ENCODE measurements at regions not wholly inside any gene's neighbourhood (a gene's known extent, or its start where the extent isn't known, plus 50 kb on each side); places are given as distances from the start of the nearest gene placed in this dataset.

DNA sequence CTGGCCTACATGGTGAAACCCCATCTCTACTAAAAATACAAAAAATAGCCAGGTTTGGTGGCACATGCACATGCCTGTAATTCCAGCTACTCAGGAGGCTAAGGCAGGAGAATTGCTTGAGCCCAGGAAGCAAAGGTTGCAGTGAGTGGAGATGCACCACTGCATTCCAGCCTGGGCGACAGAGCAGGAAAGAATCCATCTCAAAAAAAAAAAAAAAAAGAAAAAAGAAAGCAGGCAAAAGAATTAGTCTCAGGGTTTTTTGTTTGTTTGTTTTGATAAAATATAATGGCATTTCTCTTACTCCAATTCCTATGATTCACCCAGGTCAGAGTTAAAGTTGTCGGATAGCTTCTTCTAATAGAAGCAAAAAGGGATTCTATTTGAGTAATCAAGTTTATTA, 67.0 kb upstream of the ATG10 start:
- H3K4me3 ChIP-seq (ENCODE audit: low read depth, low read length) = no peak overlapping the region
- DNase-seq (ENCODE audit: low read depth) = no peak
- TF ChIP-seq, protein P1, sequence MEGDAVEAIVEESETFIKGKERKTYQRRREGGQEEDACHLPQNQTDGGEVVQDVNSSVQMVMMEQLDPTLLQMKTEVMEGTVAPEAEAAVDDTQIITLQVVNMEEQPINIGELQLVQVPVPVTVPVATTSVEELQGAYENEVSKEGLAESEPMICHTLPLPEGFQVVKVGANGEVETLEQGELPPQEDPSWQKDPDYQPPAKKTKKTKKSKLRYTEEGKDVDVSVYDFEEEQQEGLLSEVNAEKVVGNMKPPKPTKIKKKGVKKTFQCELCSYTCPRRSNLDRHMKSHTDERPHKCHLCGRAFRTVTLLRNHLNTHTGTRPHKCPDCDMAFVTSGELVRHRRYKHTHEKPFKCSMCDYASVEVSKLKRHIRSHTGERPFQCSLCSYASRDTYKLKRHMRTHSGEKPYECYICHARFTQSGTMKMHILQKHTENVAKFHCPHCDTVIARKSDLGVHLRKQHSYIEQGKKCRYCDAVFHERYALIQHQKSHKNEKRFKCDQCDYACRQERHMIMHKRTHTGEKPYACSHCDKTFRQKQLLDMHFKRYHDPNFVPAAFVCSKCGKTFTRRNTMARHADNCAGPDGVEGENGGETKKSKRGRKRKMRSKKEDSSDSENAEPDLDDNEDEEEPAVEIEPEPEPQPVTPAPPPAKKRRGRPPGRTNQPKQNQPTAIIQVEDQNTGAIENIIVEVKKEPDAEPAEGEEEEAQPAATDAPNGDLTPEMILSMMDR (IDR thresholded peaks at IDR 0.05; ENCODE audit: low read depth, low read length, missing control alignments) = no peak

DNA sequence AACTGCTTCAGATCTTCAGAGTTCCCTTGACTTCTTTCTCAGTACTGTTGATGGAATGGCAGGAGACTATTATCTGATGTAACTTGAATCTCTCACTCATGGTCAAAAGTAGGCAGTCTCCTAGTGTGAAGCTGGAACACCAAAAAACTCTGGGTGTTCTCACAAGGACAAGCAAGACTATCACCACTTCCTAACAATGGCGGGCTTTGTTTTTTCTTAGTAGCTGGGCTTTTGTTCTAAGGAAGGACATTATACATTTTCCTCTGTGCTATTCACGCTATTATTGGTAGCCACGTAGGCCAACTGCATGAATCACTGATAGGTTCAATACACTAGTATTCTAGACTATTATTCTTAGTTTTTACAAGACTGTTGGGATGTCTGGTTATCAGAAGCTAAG, 67.7 kb upstream of the ATG10 start:
- no peak overlapping the region for H3K4me3 ChIP-seq (ENCODE audit: low read depth, low read length)
- TF ChIP-seq, protein P1 (IDR thresholded peaks at IDR 0.05; ENCODE audit: low read depth, low read length, missing control alignments) = no peak
- no peak for DNase-seq (ENCODE audit: low read depth)

DNA sequence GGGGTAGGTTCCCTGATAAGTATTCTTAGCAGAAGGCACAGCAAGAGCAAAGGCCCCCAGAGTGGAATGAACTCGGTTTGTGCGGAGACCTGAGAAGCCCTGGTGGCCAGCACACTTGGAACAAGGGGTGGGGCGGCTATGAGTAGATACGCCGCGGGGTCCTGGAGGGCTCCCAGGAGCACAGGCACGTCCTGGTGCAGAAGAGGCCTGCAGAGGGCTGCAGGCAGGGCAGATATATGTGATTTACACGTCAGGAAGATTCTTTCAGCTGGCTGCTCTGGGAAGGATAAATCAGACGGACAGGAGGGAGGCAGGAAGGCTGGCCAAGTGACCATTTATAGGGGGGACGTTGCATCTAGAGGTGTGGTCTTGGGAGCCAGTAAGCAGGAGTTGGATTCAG, 70.2 kb upstream of the ATG10 start:
- H3K4me3 ChIP-seq (ENCODE audit: low read depth, low read length) = no peak overlapping the region
- no peak for DNase-seq (ENCODE audit: low read depth)
- TF ChIP-seq, protein P1 (IDR thresholded peaks at IDR 0.05; ENCODE audit: low read depth, low read length, missing control alignments) = no peak

DNA sequence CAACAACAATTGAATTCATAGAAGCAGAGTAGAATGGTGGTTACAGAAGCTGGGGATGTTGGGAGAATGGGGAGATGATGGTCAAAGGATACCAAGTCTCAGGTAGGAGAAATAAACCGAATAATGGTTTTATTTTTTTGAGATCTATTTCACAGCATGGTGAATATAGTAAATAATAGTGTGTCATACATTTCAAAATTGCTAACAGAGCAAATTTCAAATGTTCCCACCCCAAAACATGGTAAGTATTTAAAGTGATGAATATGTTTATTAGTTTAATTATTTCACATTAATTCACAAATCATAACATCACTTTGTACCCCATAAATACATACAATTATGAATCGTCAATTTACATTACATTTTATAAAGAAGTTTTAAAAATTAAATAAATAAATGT, 72.7 kb upstream of the ATG10 start:
- TF ChIP-seq, protein P1 (IDR thresholded peaks at IDR 0.05; ENCODE audit: low read depth, low read length, missing control alignments) = no peak
- H3K4me3 ChIP-seq (ENCODE audit: low read depth, low read length) = no peak overlapping the region
- no peak for DNase-seq (ENCODE audit: low read depth)

DNA sequence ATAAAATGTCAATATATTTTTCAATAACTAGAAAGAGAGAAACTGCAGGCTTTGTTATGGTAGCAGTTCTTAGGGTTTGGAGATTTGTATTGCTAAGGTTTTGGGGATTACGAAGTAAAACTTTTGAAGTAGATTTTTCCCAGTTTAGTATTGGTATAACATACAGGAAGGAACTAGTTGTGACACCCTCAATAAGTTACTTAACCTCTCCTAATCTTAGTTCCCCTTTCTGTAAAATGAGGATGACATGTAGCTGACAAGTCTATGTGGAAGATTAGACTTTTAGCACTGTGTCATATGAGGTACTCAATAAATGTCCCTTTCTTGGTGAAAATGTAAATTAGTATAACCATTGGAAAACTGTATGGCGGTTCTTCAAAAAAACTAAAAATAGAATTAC, 73.4 kb upstream of the ATG10 start:
- no peak for DNase-seq (ENCODE audit: low read depth)
- TF ChIP-seq, protein P1 (IDR thresholded peaks at IDR 0.05; ENCODE audit: low read depth, low read length, missing control alignments) = no peak
- H3K4me3 ChIP-seq (ENCODE audit: low read depth, low read length) = no peak overlapping the region

DNA sequence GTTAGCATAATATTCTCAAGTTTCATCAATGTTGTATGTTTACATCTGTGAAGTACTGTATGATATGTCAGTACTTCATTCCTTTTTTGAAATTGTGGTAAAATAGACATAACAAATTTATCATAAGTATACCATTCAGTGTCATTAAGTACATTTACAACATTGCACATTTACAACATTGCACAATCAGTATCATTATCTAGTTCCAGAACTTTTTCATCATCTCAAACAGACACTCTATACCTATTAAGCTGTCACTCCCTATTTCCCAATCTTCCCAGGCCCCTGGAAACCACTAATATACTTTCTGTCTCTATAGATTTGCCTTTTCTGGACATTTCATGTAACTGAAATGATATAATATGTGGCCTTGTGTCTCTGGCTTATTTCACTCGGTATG, 75.1 kb upstream of the ATG10 start:
- TF ChIP-seq, protein P1 (IDR thresholded peaks at IDR 0.05; ENCODE audit: low read depth, low read length, missing control alignments) = no peak
- DNase-seq (ENCODE audit: low read depth) = no peak
- no peak overlapping the region for H3K4me3 ChIP-seq (ENCODE audit: low read depth, low read length)

DNA sequence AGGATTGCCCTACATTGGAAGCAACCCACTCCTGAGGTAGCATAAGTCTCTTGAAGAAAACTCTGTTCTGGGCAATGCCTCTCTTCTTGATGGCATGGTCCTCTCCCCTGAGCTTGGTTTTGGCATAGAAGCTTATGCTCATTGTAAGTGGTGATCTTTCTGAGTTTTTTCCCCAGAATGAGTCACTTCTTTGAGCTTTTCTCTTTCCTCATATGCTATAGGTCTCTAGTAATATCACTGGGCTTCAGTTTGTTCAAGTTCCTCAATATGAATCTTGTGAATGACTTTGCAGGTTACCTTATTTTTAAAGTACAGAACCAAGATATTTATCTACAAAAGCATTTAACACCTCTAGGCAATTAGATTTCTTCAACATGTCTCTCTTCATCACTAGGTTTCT, 76.5 kb upstream of the ATG10 start:
- no peak for DNase-seq (ENCODE audit: low read depth)
- H3K4me3 ChIP-seq (ENCODE audit: low read depth, low read length) = no peak overlapping the region
- TF ChIP-seq, protein P1 (IDR thresholded peaks at IDR 0.05; ENCODE audit: low read depth, low read length, missing control alignments) = no peak
